ENCODE measurements at regions not wholly inside any gene's neighbourhood (a gene's known extent, or its start where the extent isn't known, plus 50 kb on each side); places are given as distances from the start of the nearest gene placed in this dataset.

DNA sequence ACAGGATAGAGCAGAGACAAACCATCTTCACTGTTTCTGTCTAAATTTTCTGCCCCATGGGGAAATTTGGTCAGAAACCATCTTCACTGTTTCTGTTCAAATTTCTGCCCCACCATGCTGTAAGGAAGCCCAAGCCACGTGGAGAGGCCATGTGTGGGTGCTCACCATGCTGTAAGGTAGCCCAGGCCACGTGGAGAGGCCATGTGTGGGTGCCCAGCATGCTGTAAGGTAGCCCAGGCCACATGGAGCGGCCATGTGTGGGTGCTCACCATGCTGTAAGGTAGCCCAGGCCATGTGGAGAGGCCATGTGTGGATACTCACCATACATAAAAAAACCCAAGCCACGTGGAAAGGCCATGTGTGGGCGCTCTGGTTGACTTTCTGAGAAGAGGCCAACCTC, 1088.7 kb upstream of the AUTS2 start:
- no peak for TF ChIP-seq EZH2 (IDR thresholded peaks at IDR 0.05; ENCODE audit: borderline replicate concordance, low read depth, low read length, poor library complexity, severe bottlenecking)
- no peak for TF ChIP-seq CTCF (conservative IDR thresholded peaks at IDR 0.05; ENCODE audit: low read depth, low read length)

Data from A673 (cell line).